Neuronal stem cell (in vitro differentiated cells): ENCODE measurements at regions not wholly inside any gene's neighbourhood (a gene's known extent, or its start where the extent isn't known, plus 50 kb on each side); places are given as distances from the start of the nearest gene placed in this dataset.

Experiments used
- DNase-seq: peaks from one replicate; pipeline ENCODE4 v3.0.0-alpha.2; 2013; ENCODE audit warnings: low spot score
- H2AFZ ChIP-seq: one replicate; pipeline ENCODE4 v1.6.1; 2013; ENCODE audit warnings: mild to moderate bottlenecking, low read length, inconsistent platforms
- H2AK5ac ChIP-seq: 2 replicates; pipeline ENCODE4 v1.6.1; 2013; ENCODE audit warnings: low read depth, mild to moderate bottlenecking, inconsistent platforms, low read length, moderate library complexity, mixed read lengths
- H2BK120ac ChIP-seq: 2 replicates; pipeline ENCODE4 v1.6.1; 2013; ENCODE audit warnings: low read depth, mild to moderate bottlenecking, inconsistent platforms, low read length, moderate library complexity, mixed read lengths
- H2BK12ac ChIP-seq: one replicate; pipeline ENCODE4 v1.6.1; 2013; ENCODE audit warnings: low read length, inconsistent platforms
- H2BK15ac ChIP-seq: 2 replicates; pipeline ENCODE4 v1.6.1; 2013; ENCODE audit warnings: mild to moderate bottlenecking, low read length, inconsistent platforms, mixed read lengths
- H2BK5ac ChIP-seq: one replicate; pipeline ENCODE4 v1.6.1; 2013; ENCODE audit warnings: inconsistent platforms, mild to moderate bottlenecking, low read length, moderate library complexity
- H3K14ac ChIP-seq: one replicate; pipeline ENCODE4 v1.6.1; 2013; ENCODE audit warnings: low read length, inconsistent platforms
- H3K18ac ChIP-seq: 2 replicates; pipeline ENCODE4 v1.6.1; 2013; ENCODE audit warnings: low read length, inconsistent platforms
- H3K23ac ChIP-seq: 2 replicates; pipeline ENCODE4 v1.6.1; 2013; ENCODE audit warnings: low read depth, mild to moderate bottlenecking, mixed read lengths, low read length, inconsistent platforms; ENCODE audit not compliant: poor library complexity
- H3K27ac ChIP-seq: replicated peaks from 3 replicates; pipeline ENCODE4 v1.5.1; 2013; ENCODE audit warnings: low read length, inconsistent platforms
- H3K27me3 ChIP-seq, 3 experiments: 2 replicates each; pipeline ENCODE4 v1.6.1; 2013; ENCODE audit warnings: low read length in 3 of 3, mild to moderate bottlenecking in 2 of 3, inconsistent platforms in 1 of 3, low read depth in 1 of 3, mixed read lengths in 1 of 3, moderate library complexity in 1 of 3; ENCODE audit not compliant: control insufficient read depth in 3 of 3, insufficient read depth in 3 of 3
- H3K36me3 ChIP-seq, 2 donors: replicated peaks in 1 of 2; 2 replicates each; pipeline ENCODE4 v1.6.1; 2013; ENCODE audit warnings: low read length in 2 of 2; ENCODE audit not compliant: control insufficient read depth in 2 of 2, insufficient read depth in 2 of 2
- H3K4ac ChIP-seq: 2 replicates; pipeline ENCODE4 v1.6.1; 2013; ENCODE audit warnings: inconsistent platforms, mild to moderate bottlenecking, low read length, moderate library complexity
- H3K4me1 ChIP-seq, 2 donors: 1 replicate in 1 of 2; 2 replicates in 1 of 2; pipeline ENCODE4 v1.6.1; 2013; ENCODE audit warnings: low read length in 2 of 2, low read depth in 1 of 2; ENCODE audit not compliant: control insufficient read depth in 2 of 2, insufficient read depth in 1 of 2
- H3K4me2 ChIP-seq: one replicate; pipeline ENCODE4 v1.6.1; 2013; ENCODE audit warnings: mild to moderate bottlenecking, low read length, inconsistent platforms; ENCODE audit not compliant: insufficient read depth, poor library complexity, severe bottlenecking
- H3K4me3 ChIP-seq, 2 donors: 2 replicates each; pipeline ENCODE4 v1.5.1; 2013; ENCODE audit warnings: low read length in 2 of 2, mild to moderate bottlenecking in 2 of 2, inconsistent platforms in 1 of 2, moderate library complexity in 1 of 2
- H3K79me1 ChIP-seq: one replicate; pipeline ENCODE4 v1.6.1; 2013; ENCODE audit warnings: low read depth, mild to moderate bottlenecking, inconsistent platforms, low read length, moderate library complexity
- H3K9ac ChIP-seq: one replicate; pipeline ENCODE4 v1.6.1; 2013; ENCODE audit warnings: mild to moderate bottlenecking, low read depth, low read length, inconsistent platforms; ENCODE audit not compliant: poor library complexity
- H3K9me3 ChIP-seq, 2 donors: replicated peaks in 1 of 2; 2 replicates each; pipeline versions ENCODE3 to v1.6.1; 2013; ENCODE audit warnings: low read length in 2 of 2, mild to moderate bottlenecking in 2 of 2, inconsistent platforms in 1 of 2, low read depth in 1 of 2, mixed read lengths in 1 of 2, moderate library complexity in 1 of 2; ENCODE audit not compliant: control insufficient read depth in 2 of 2, insufficient read depth in 1 of 2
- H4K8ac ChIP-seq: one replicate; pipeline ENCODE4 v1.6.1; 2013; ENCODE audit warnings: low read depth, mild to moderate bottlenecking, inconsistent platforms, low read length, moderate library complexity
- H4K91ac ChIP-seq: one replicate; pipeline ENCODE4 v1.6.1; 2013; ENCODE audit warnings: low read length, low read depth, mild to moderate bottlenecking, inconsistent platforms; ENCODE audit not compliant: poor library complexity
- WGBS, 2 donors: extraction: QIAGEN DNeasy Blood & Tissue Kit; methylation state at CpG; one replicate each; pipeline ENCODE4 v1.1.7; 2013; ENCODE audit warnings: missing lambda C conversion rate in 2 of 2, mixed read lengths in 1 of 2; ENCODE audit not compliant: insufficient read length in 2 of 2, insufficient replicate concordance in 1 of 2; ENCODE audit errors: extremely low coverage in 2 of 2; 5-methylcytosine and 5-hydroxymethylcytosine counted together

DNA sequence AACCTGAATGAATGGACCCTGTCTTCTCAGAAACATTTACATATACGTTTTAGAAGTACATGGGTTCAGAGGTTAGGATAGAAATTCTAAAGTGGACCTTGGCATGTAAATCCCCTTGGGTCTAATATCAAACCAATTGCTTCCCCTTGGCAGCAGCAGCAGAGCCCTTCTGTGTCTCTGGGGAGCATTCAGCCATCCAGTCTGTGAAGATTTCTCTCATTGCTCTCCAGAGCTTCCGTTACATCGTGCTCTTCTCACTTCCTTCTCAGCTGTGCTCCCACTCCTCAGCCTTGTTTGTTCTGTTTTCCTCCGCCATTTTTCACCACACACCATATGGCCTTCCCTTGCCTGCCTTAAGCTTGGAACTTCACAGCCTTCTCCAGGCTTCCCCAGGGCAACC, 61.5 kb upstream of the ATP1B1 start:
- no peaks in the 10 kb centered on the region for H3K79me1 ChIP-seq
- H4K8ac ChIP-seq: no peak overlapping the region
- peaks cover 0 to 6% of the 10 kb centered on the region in 2 donors for H3K4me1 ChIP-seq
- no peak overlapping the region for H3K14ac ChIP-seq
- peaks cover 0 to 2% (median 0%) of the 10 kb centered on the region in 3 experiments for H3K27me3 ChIP-seq
- no peak overlapping the region for H2BK5ac ChIP-seq
- no peak overlapping the region for H2BK15ac ChIP-seq
- no peak overlapping the region for H3K27ac ChIP-seq
- no peak overlapping the region for H3K4ac ChIP-seq
- H2AK5ac ChIP-seq: no peak overlapping the region
- no peak overlapping the region for H3K4me3 ChIP-seq
- no peaks in the 10 kb centered on the region for H3K9me3 ChIP-seq
- no peak overlapping the region for H3K9ac ChIP-seq
- H2BK12ac ChIP-seq: no peak overlapping the region
- H2AFZ ChIP-seq: no peak overlapping the region
- H4K91ac ChIP-seq: no peak overlapping the region
- no peak for DNase-seq
- no peak overlapping the region for H3K23ac ChIP-seq
- H3K36me3 ChIP-seq: no peaks in the 10 kb centered on the region
- no peak overlapping the region for H2BK120ac ChIP-seq
- no peak overlapping the region for H3K18ac ChIP-seq
- H3K4me2 ChIP-seq: no peak overlapping the region
- no CpG with 5 or more reads among the region's 4 CpGs for WGBS, 2 donors

DNA sequence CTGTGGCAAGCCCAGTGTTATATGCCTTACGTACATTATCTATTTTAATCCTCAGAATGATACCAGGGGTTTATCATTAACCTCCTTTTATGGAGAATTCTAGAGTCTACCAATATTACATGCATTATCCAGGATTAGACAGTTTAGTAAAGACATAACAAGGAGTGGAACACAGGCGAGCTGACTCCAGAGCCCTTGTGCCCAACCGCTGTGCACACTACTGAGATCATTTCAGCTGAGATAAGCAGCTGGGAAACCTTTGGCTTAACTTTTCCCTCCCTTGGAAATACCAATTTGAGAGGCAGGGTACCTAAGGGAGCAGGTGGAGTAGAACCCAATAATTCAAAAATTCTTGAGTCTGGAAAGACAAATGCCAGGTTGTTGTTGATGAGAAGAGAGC, 59.8 kb upstream of the ATP1B1 start:
- H4K91ac ChIP-seq: no peak overlapping the region
- H3K4me2 ChIP-seq: no peak overlapping the region
- no peak overlapping the region for H2BK12ac ChIP-seq
- H3K23ac ChIP-seq: no peak overlapping the region
- WGBS, 2 donors: no CpG with 5 or more reads among the region's 3 CpGs
- H4K8ac ChIP-seq: no peak overlapping the region
- H3K4me3 ChIP-seq: no peak overlapping the region
- no peak overlapping the region for H2BK120ac ChIP-seq
- H3K4ac ChIP-seq: no peak overlapping the region
- H2AFZ ChIP-seq: no peak overlapping the region
- H2BK5ac ChIP-seq: no peak overlapping the region
- no peak overlapping the region for H2AK5ac ChIP-seq
- no peaks in the 10 kb centered on the region for H3K36me3 ChIP-seq
- no peak overlapping the region for H3K27ac ChIP-seq
- peaks cover 0 to 6% of the 10 kb centered on the region in 2 donors for H3K4me1 ChIP-seq
- H3K79me1 ChIP-seq: no peaks in the 10 kb centered on the region
- no peak overlapping the region for H3K14ac ChIP-seq
- peaks cover 0 to 2% (median 0%) of the 10 kb centered on the region in 3 experiments for H3K27me3 ChIP-seq
- no peak overlapping the region for H2BK15ac ChIP-seq
- H3K9ac ChIP-seq: no peak overlapping the region
- no peaks in the 10 kb centered on the region for H3K9me3 ChIP-seq
- no peak overlapping the region for H3K18ac ChIP-seq
- DNase-seq: no peak

DNA sequence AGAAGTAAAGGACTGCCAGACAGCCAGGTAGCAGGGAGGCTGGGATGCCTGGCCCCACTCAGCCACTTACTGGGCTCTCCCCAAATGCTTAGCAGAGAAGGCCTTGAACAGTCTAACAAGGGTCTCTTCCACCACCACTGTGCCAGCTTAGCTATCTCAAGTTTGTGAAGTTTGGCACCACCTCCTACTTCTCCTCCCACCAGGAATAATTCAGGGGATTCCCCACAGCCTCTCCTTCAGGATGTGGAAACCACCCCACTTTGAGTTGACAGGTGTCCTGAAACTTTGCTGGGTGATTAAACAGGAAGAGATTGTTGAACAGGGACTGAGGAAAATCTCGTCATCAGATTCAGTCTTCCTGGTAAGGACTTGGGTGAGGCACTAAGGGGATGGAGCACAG, 59.4 kb upstream of the ATP1B1 start:
- H2BK12ac ChIP-seq: no peak overlapping the region
- no peak overlapping the region for H4K8ac ChIP-seq
- no peak overlapping the region for H2AK5ac ChIP-seq
- H3K4ac ChIP-seq: no peak overlapping the region
- DNase-seq: no peak
- peaks cover 0 to 6% of the 10 kb centered on the region in 2 donors for H3K4me1 ChIP-seq
- H2BK15ac ChIP-seq: no peak overlapping the region
- H3K36me3 ChIP-seq: no peaks in the 10 kb centered on the region
- H2AFZ ChIP-seq: no peak overlapping the region
- H3K23ac ChIP-seq: no peak overlapping the region
- no peak overlapping the region for H3K4me3 ChIP-seq
- WGBS, 2 donors: no CpG with 5 or more reads among the region's 1 CpG
- H3K27ac ChIP-seq: no peak overlapping the region
- H3K9ac ChIP-seq: no peak overlapping the region
- H3K79me1 ChIP-seq: no peaks in the 10 kb centered on the region
- H3K14ac ChIP-seq: no peak overlapping the region
- no peaks in the 10 kb centered on the region for H3K9me3 ChIP-seq
- no peak overlapping the region for H2BK5ac ChIP-seq
- H2BK120ac ChIP-seq: no peak overlapping the region
- no peak overlapping the region for H4K91ac ChIP-seq
- no peak overlapping the region for H3K18ac ChIP-seq
- peaks cover 0 to 2% (median 0%) of the 10 kb centered on the region in 3 experiments for H3K27me3 ChIP-seq
- H3K4me2 ChIP-seq: no peak overlapping the region

DNA sequence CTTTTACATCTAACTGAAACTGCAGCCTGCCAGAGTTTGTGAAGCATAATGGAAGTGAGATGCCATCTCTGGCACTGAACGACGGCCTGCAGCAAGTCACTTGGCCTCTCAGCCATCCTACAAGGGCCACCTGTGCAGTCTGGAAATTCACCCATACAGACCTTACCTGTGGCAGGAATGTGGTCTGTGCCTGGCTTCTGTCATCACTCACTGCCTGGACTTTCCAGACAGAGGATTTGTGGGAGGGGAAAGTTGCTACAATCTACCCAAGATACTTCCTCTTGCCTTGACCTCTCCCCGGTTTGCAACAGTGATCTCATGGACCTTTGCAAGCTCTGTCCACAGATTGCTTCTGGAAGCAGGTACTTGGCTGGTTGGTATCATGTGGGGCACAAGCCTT, 58.4 kb upstream of the ATP1B1 start:
- H3K79me1 ChIP-seq: no peaks in the 10 kb centered on the region
- H2AFZ ChIP-seq: no peak overlapping the region
- H3K4me1 ChIP-seq: peaks cover 0 to 6% of the 10 kb centered on the region in 2 donors
- no peak overlapping the region for H3K4me2 ChIP-seq
- no peak overlapping the region for H3K23ac ChIP-seq
- DNase-seq: no peak
- H3K9me3 ChIP-seq: no peaks in the 10 kb centered on the region
- H3K27me3 ChIP-seq: peaks cover 0 to 2% (median 0%) of the 10 kb centered on the region in 3 experiments
- H3K9ac ChIP-seq: no peak overlapping the region
- H3K4ac ChIP-seq: no peak overlapping the region
- no CpG with 5 or more reads among the region's 3 CpGs for WGBS, 2 donors
- H3K18ac ChIP-seq: no peak overlapping the region
- H2BK120ac ChIP-seq: no peak overlapping the region
- H3K4me3 ChIP-seq: no peak overlapping the region
- no peak overlapping the region for H2AK5ac ChIP-seq
- no peak overlapping the region for H2BK5ac ChIP-seq
- no peak overlapping the region for H3K14ac ChIP-seq
- no peak overlapping the region for H4K91ac ChIP-seq
- no peak overlapping the region for H4K8ac ChIP-seq
- H2BK12ac ChIP-seq: no peak overlapping the region
- H3K36me3 ChIP-seq: no peaks in the 10 kb centered on the region
- H2BK15ac ChIP-seq: no peak overlapping the region
- no peak overlapping the region for H3K27ac ChIP-seq
